ENCODE measurements at regions not wholly inside any gene's neighbourhood (a gene's known extent, or its start where the extent isn't known, plus 50 kb on each side); places are given as distances from the start of the nearest gene placed in this dataset.

DNA sequence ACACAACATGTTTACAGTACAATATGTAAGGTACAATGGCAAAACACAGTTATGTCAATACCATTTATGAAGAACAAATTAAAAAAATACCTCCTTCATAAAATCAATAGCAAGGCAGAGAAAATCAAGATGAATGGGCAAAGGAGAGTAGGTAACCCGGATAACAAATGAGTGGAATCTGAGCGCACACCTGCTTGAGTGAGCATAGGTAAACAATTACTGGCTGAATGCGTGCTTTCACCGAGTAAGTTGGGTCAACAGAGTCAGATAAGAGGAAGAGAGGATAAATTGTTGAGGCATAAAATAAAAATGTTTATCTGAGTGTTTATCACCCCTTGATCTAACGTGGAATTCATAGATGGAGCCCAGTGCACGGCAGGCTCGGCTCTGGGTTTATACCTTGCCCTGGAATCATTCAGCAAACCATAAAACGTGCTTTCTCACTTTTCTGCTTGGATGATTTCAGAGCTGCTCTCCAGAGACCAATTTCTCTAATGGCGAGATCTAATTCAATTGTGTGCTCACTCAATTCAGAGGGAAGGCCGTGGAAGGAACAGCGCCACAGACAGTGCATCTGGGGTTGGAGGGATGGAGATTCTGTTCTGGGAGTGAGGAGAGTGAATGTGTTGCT, 224.8 kb upstream of the MAP3K7 start:
- H3K27me3 ChIP-seq (ENCODE audit: low read length), result no peaks in the 10 kb centered on the region
- ATAC-seq, result no peak
- no peaks in the 10 kb centered on the region for H3F3A ChIP-seq (ENCODE audit: low read length, unreplicated experiment)
- H3K36me3 ChIP-seq (ENCODE audit: low read depth, low read length), result no peaks in the 10 kb centered on the region
- H3K4me2 ChIP-seq (ENCODE audit: low read length), result no peak overlapping the region
- H3K79me2 ChIP-seq (ENCODE audit: low read length), result no peaks in the 10 kb centered on the region
- no peak overlapping the region for H3K4me3 ChIP-seq (ENCODE audit: low read length)
- no peak for DNase-seq
- H2AFZ ChIP-seq (ENCODE audit: low read length), result no peak overlapping the region
- no peaks in the 10 kb centered on the region for H3K4me1 ChIP-seq (ENCODE audit: insufficient read depth, low read length)
- ChIA-PET CTCF (no interaction called here), POLR2A (ENCODE audit: unreplicated experiment) (no interaction called here)
- intact Hi-C loops (cut with micrococcal nuclease), result no loop called here
- H3K9me2 ChIP-seq (replicated peaks; ENCODE audit: low read length), result no peaks in the 10 kb centered on the region
- H3K9me3 ChIP-seq (ENCODE audit: low read length), result no peaks in the 10 kb centered on the region
- no peak overlapping the region for H3K9ac ChIP-seq (ENCODE audit: low read length)
- no TSS peak for BruUV-seq (replicated peaks)
- H3K27ac ChIP-seq (ENCODE audit: low read length), result no peak overlapping the region
- no peak for TF ChIP-seq EZH2phosphoT487 (IDR thresholded peaks at IDR 0.05; ENCODE audit: borderline replicate concordance, low read length)
- no peak for TF ChIP-seq EZH2 (IDR thresholded peaks at IDR 0.05; ENCODE audit: low read length, unreplicated experiment)
- TF ChIP-seq, protein P1, sequence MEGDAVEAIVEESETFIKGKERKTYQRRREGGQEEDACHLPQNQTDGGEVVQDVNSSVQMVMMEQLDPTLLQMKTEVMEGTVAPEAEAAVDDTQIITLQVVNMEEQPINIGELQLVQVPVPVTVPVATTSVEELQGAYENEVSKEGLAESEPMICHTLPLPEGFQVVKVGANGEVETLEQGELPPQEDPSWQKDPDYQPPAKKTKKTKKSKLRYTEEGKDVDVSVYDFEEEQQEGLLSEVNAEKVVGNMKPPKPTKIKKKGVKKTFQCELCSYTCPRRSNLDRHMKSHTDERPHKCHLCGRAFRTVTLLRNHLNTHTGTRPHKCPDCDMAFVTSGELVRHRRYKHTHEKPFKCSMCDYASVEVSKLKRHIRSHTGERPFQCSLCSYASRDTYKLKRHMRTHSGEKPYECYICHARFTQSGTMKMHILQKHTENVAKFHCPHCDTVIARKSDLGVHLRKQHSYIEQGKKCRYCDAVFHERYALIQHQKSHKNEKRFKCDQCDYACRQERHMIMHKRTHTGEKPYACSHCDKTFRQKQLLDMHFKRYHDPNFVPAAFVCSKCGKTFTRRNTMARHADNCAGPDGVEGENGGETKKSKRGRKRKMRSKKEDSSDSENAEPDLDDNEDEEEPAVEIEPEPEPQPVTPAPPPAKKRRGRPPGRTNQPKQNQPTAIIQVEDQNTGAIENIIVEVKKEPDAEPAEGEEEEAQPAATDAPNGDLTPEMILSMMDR (conservative IDR thresholded peaks at IDR 0.05; ENCODE audit: low read depth, low read length), result no peak
- H4K20me1 ChIP-seq (ENCODE audit: low read length), result no peaks in the 10 kb centered on the region

GRCh38 chr6:90809035-90809434, 222.2 kb upstream of the MAP3K7 start:
- Histone ChIP-seq H3K27ac (ENCODE audit: low read length) (no peak overlapping the region), H3F3A (ENCODE audit: low read length, unreplicated experiment) (no peaks in the 10 kb centered on the region), H3K36me3 (ENCODE audit: low read depth, low read length) (no peaks in the 10 kb centered on the region), H3K9ac (ENCODE audit: low read length) (no peak overlapping the region), H3K4me2 (ENCODE audit: low read length) (no peak overlapping the region), H3K27me3 (ENCODE audit: low read length) (peaks cover 14% of the 10 kb centered on the region; the same call in 1 of the 2 replicates), H2AFZ (ENCODE audit: low read length) (no peak overlapping the region), H3K4me3 (ENCODE audit: low read length) (no peak overlapping the region), H3K79me2 (ENCODE audit: low read length) (no peaks in the 10 kb centered on the region), H4K20me1 (ENCODE audit: low read length) (no peaks in the 10 kb centered on the region), H3K9me2 (replicated peaks; ENCODE audit: low read length) (no peaks in the 10 kb centered on the region), H3K9me3 (ENCODE audit: low read length) (no peaks in the 10 kb centered on the region), H3K4me1 (ENCODE audit: insufficient read depth, low read length) (no peaks in the 10 kb centered on the region)
- ChIA-PET CTCF (no interaction called here), POLR2A (ENCODE audit: unreplicated experiment) (no interaction called here)
- no peak for TF ChIP-seq EZH2phosphoT487 (IDR thresholded peaks at IDR 0.05; ENCODE audit: borderline replicate concordance, low read length)
- TF ChIP-seq, protein P1 (conservative IDR thresholded peaks at IDR 0.05; ENCODE audit: low read depth, low read length), result no peak
- no peak for TF ChIP-seq EZH2 (IDR thresholded peaks at IDR 0.05; ENCODE audit: low read length, unreplicated experiment)
- no peak for ATAC-seq
- intact Hi-C loops (cut with micrococcal nuclease), result no loop called here
- no TSS peak for BruUV-seq (replicated peaks)
- DNase-seq, result no peak

DNA sequence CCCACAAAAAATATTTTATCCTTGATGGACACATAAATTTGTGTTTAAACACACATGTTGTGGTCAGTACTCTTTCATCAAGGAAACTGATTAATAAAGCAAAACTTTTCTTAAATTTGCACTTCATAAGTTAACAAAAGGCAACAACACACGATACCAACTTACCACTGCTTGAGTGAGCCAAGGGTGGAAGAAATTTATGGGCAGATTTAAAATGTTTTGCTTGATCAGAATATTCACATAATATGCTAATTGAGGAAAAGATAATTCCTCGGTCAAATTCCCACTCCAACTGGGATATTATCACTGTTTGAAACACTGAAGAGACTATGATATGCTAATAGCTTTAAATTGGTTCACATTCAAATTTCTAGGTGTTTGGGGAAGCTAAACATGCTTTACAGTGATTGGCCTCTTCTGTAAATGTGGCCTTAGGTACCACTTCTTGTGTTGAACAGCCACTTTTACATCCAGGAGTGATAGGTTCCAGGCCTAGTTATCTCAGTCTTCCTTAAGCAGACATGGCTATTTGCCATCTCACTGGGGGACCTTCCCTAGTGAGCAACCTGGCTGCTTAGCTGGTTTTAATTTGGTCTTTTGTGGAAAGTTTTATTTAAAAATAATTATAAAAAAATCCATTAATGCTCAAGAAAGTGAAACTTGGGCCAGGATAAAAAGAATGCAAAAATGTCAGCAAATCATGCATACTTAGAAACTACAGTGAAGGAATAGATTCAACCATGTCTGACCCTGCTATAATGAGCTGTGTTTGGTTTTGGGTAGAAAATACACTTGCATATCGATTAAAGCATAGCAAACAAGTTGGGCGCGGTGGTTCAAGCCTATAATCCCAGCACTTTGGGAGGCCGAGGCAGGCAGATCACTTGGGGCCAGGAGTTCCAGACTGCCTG, 221.2 kb upstream of the MAP3K7 start:
- Histone ChIP-seq H3K4me3 (ENCODE audit: low read length) (no peak overlapping the region), H3K4me2 (ENCODE audit: low read length) (no peak overlapping the region), H3K9me2 (replicated peaks; ENCODE audit: low read length) (no peaks in the 10 kb centered on the region), H3K27me3 (ENCODE audit: low read length) (peaks cover 20% of the 10 kb centered on the region; the same call in 1 of the 2 replicates), H2AFZ (ENCODE audit: low read length) (no peak overlapping the region), H4K20me1 (ENCODE audit: low read length) (no peaks in the 10 kb centered on the region), H3K27ac (ENCODE audit: low read length) (no peak overlapping the region), H3F3A (ENCODE audit: low read length, unreplicated experiment) (no peaks in the 10 kb centered on the region), H3K9ac (ENCODE audit: low read length) (no peak overlapping the region), H3K4me1 (ENCODE audit: insufficient read depth, low read length) (no peaks in the 10 kb centered on the region), H3K79me2 (ENCODE audit: low read length) (no peaks in the 10 kb centered on the region), H3K36me3 (ENCODE audit: low read depth, low read length) (no peaks in the 10 kb centered on the region), H3K9me3 (ENCODE audit: low read length) (no peaks in the 10 kb centered on the region)
- CTCF ChIA-PET, result no interaction called here
- no TSS peak for BruUV-seq (replicated peaks)
- POLR2A ChIA-PET (ENCODE audit: unreplicated experiment), result no interaction called here
- TF ChIP-seq EZH2phosphoT487 (IDR thresholded peaks at IDR 0.05; ENCODE audit: borderline replicate concordance, low read length) (no peak), EZH2 (IDR thresholded peaks at IDR 0.05; ENCODE audit: low read length, unreplicated experiment) (no peak)
- TF ChIP-seq, protein P1 (conservative IDR thresholded peaks at IDR 0.05; ENCODE audit: low read depth, low read length), result no peak
- DNase-seq, result no peak
- no peak for ATAC-seq
- intact Hi-C loops (cut with micrococcal nuclease), result no loop called here

All from PC-3 (cell line).